IMR-90 (cell line): ENCODE measurements at regions not wholly inside any gene's neighbourhood (a gene's known extent, or its start where the extent isn't known, plus 50 kb on each side); places are given as distances from the start of the nearest gene placed in this dataset.

Experiments used
- ATAC-seq: fragments of 200-7000 bp; cut with Tn5 transposase; 2 replicates; pipeline ENCODE4 v1.9.1; 2020; ENCODE audit warnings: low read depth, mild to moderate bottlenecking, moderate library complexity
- BruUV-seq: library from RNA; stranded (reverse); fragments of 400-500 nt; replicated peaks from 2 replicates; lab custom pipeline; 2021; lab: Mats Ljungman, UMichigan
- CTCF ChIA-PET: fragments of 300-600 bp; formaldehyde crosslinking; extraction: SDS; loops from one replicate; lab custom pipeline; 2021; ENCODE audit warnings: antibody characterized with exemption; lab: Yijun Ruan, JAX
- POLR2A ChIA-PET: fragments of 300-600 bp; sonication (Branson Sonifier 250); formaldehyde crosslinking; loops from one replicate; lab custom pipeline; 2022; ENCODE audit warnings: antibody characterized with exemption; ENCODE audit not compliant: unreplicated experiment; lab: Charles Lee
- DNase-seq: peaks from one replicate; pipeline ENCODE4 v3.0.0; 2013
- H2AFZ ChIP-seq: replicated peaks from 2 replicates; pipeline ENCODE3; 2013; ENCODE audit warnings: low read length, mild to moderate bottlenecking; ENCODE audit not compliant: poor library complexity
- H2AK5ac ChIP-seq: 2 replicates; pipeline ENCODE4 v1.6.1; 2013; ENCODE audit warnings: low read depth, low read length, inconsistent platforms
- H2AK9ac ChIP-seq: replicated peaks from 2 replicates; pipeline ENCODE3; 2013; ENCODE audit warnings: mild to moderate bottlenecking, low read depth, low read length, moderate library complexity; ENCODE audit not compliant: poor library complexity
- H2BK120ac ChIP-seq: 2 replicates; pipeline ENCODE4 v1.6.1; 2013; ENCODE audit warnings: low read depth, low read length, inconsistent platforms
- H2BK15ac ChIP-seq: 3 replicates; pipeline ENCODE4 v1.6.1; 2013; ENCODE audit warnings: low read depth, low read length, inconsistent platforms
- H2BK20ac ChIP-seq: 2 replicates; pipeline ENCODE4 v1.6.1; 2013; ENCODE audit warnings: low read depth, mild to moderate bottlenecking, inconsistent platforms, low read length, moderate library complexity
- H2BK5ac ChIP-seq: 2 replicates; pipeline ENCODE4 v1.6.1; 2013; ENCODE audit warnings: mild to moderate bottlenecking, low read depth, low read length, inconsistent platforms; ENCODE audit not compliant: poor library complexity, severe bottlenecking
- H3K14ac ChIP-seq: replicated peaks from 2 replicates; pipeline ENCODE4 v1.6.1; 2013; ENCODE audit warnings: low read depth, low read length, inconsistent platforms
- H3K18ac ChIP-seq: 2 replicates; pipeline ENCODE4 v1.6.1; 2013; ENCODE audit warnings: low read depth, low read length, control low read depth
- H3K23ac ChIP-seq: 2 replicates; pipeline ENCODE4 v1.6.1; 2013; ENCODE audit warnings: low read depth, low read length, inconsistent platforms
- H3K27ac ChIP-seq: 2 replicates; pipeline ENCODE4 v1.5.1; 2013; ENCODE audit warnings: mild to moderate bottlenecking, control low read depth, low read length; ENCODE audit not compliant: insufficient read depth
- H3K27me3 ChIP-seq: 2 replicates; pipeline ENCODE4 v1.6.1; 2013; ENCODE audit warnings: low read length; ENCODE audit not compliant: control insufficient read depth, insufficient read depth
- H3K36me3 ChIP-seq: 2 replicates; pipeline ENCODE4 v1.6.1; 2013; ENCODE audit warnings: low read length, mixed read lengths; ENCODE audit not compliant: control insufficient read depth, insufficient read depth
- H3K4ac ChIP-seq: 2 replicates; pipeline ENCODE4 v1.6.1; 2013; ENCODE audit warnings: low read depth, low read length, inconsistent platforms
- H3K4me1 ChIP-seq: 2 replicates; pipeline ENCODE4 v1.6.1; 2013; ENCODE audit warnings: low read length, mixed read lengths; ENCODE audit not compliant: control insufficient read depth, insufficient read depth
- H3K4me2 ChIP-seq: 2 replicates; pipeline ENCODE4 v1.6.1; 2013; ENCODE audit warnings: low read depth, mild to moderate bottlenecking, control low read depth, low read length, moderate library complexity
- H3K4me3 ChIP-seq: 2 replicates; pipeline ENCODE4 v1.5.1; 2013; ENCODE audit warnings: low read depth, mild to moderate bottlenecking, control low read depth, low read length, moderate library complexity; ENCODE audit not compliant: insufficient read depth
- H3K56ac ChIP-seq: 2 replicates; pipeline ENCODE4 v1.6.1; 2013; ENCODE audit warnings: low read length, inconsistent platforms; ENCODE audit not compliant: insufficient read depth; ENCODE audit errors: extremely low read depth
- H3K79me1 ChIP-seq, 2 experiments: 2 replicates each; pipeline ENCODE4 v1.6.1; 2013; ENCODE audit warnings: low read length in 2 of 2, inconsistent platforms in 1 of 2, low read depth in 1 of 2
- H3K9ac ChIP-seq: 2 replicates; pipeline ENCODE4 v1.6.1; 2013; ENCODE audit warnings: low read depth, low read length, control low read depth
- H3K9me1 ChIP-seq: 2 replicates; pipeline ENCODE4 v1.6.1; 2013; ENCODE audit warnings: low read length, inconsistent platforms; ENCODE audit not compliant: insufficient read depth
- H3K9me3 ChIP-seq: 2 replicates; pipeline ENCODE4 v1.6.1; 2013; ENCODE audit warnings: low read length; ENCODE audit not compliant: control insufficient read depth, insufficient read depth
- H4K20me1 ChIP-seq: 2 replicates; pipeline ENCODE4 v1.6.1; 2013; ENCODE audit warnings: low read length, inconsistent platforms; ENCODE audit not compliant: insufficient read depth
- H4K5ac ChIP-seq: 2 replicates; pipeline ENCODE4 v1.6.1; 2013; ENCODE audit warnings: mild to moderate bottlenecking, low read depth, low read length, control low read depth
- H4K8ac ChIP-seq, 2 experiments: 2 replicates each; pipeline ENCODE4 v1.6.1; 2013; ENCODE audit warnings: low read depth in 2 of 2, low read length in 2 of 2, control low read depth in 1 of 2, inconsistent platforms in 1 of 2
- H4K91ac ChIP-seq: 2 replicates; pipeline ENCODE4 v1.6.1; 2013; ENCODE audit warnings: low read depth, low read length, inconsistent platforms; ENCODE audit not compliant: insufficient read depth
- BHLHE40 ChIP-seq: fragments of 150-350 bp; IDR thresholded peaks from 2 replicates; pipeline ENCODE4 v1.6.1; 2016; ENCODE audit warnings: mild to moderate bottlenecking, low read depth, low read length
- CEBPB ChIP-seq: IDR thresholded peaks from 2 replicates; pipeline ENCODE4 v1.6.1; 2012; ENCODE audit warnings: low read depth, low read length, improper control_type of control experiment
- MAFK ChIP-seq: IDR thresholded peaks from 2 replicates; pipeline ENCODE4 v1.6.1; 2012; ENCODE audit warnings: low read depth, low read length, improper control_type of control experiment
- NFE2L2 ChIP-seq: fragments of 150-350 bp; IDR thresholded peaks from 2 replicates; pipeline ENCODE4 v1.6.1; 2016; ENCODE audit warnings: low read depth, mild to moderate bottlenecking, low read length
- SMC3 ChIP-seq: fragments of 150-350 bp; IDR thresholded peaks from 2 replicates; pipeline ENCODE4 v1.6.1; 2016; ENCODE audit warnings: low read depth, mild to moderate bottlenecking, antibody characterized with exemption, low read length, moderate library complexity
- WGBS, 2 experiments: methylation state at CpG; one replicate each; pipeline versions ENCODE4 v1.1.5 to v1.1.7; 2013; ENCODE audit warnings: missing lambda C conversion rate in 2 of 2; ENCODE audit not compliant: insufficient read length in 1 of 2; ENCODE audit errors: extremely low coverage in 2 of 2; 5-methylcytosine and 5-hydroxymethylcytosine counted together
- dilution Hi-C: fragments of 300-500 bp; cut with HindIII; formaldehyde crosslinking; loops from one replicate; pipeline ENCODE4 v1.14.3; 2018; ENCODE audit warnings: low sequenced_read_pairs; ENCODE audit not compliant: unreplicated experiment
- in situ Hi-C: fragments of 300-500 bp; cut with MboI; formaldehyde crosslinking; loops from 3 replicates; pipeline ENCODE4 v1.14.3; 2019; ENCODE audit warnings: low sequenced_read_pairs, inconsistent platforms, mixed read lengths
- intact Hi-C: fragments of 100-400 bp; cut with micrococcal nuclease; formaldehyde crosslinking; loops from 2 replicates; pipeline ENCODE4 v1.10.0; 2022
- TF ChIP-seq, protein P1 (sequence below): fragments of 150-350 bp; IDR thresholded peaks from 2 replicates; pipeline ENCODE4 v1.6.1; 2017; ENCODE audit warnings: mild to moderate bottlenecking, antibody characterized with exemption, low read length, low read depth

DNA sequence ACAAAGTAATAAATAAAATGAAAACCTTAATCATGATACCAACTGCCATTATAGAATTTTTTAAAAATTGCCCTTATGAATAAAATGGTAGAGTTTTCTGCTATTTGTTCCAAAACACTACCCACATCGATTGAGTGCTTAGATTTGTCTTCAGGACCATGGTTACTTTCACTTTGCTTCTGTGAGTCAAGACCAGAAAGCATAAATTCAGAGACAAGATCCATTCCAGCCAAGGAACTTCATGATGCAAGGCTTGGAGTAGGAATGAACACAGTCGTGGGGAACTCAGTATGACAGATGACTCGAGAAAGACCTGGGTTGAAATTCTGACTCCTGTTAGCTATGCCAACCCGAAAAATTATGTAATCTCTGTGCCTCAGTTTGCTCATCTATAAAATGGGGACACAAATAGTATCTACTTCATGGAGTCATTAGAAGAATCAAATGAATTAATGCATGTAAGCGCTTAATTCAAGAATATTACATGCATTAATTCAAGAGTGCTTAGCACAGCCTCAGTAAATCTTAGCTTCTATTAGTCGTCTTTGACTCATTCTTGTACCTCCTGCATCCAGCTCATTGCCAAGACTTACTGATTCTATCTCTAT lies 72.5 kb upstream of the MYLIP start:
- Histone ChIP-seq H2AK9ac (no peak overlapping the region), H3K4me1 (no peaks in the 10 kb centered on the region), H3K27ac (no peak overlapping the region), H3K9me3 (no peaks in the 10 kb centered on the region), H2AFZ (no peak overlapping the region), H3K79me1 (no peaks in the 10 kb centered on the region), H3K4me3 (no peak overlapping the region), H4K8ac (no peak overlapping the region), H3K4ac (no peak overlapping the region), H3K18ac (no peak overlapping the region), H3K9ac (no peak overlapping the region), H2BK15ac (no peak overlapping the region), H4K91ac (no peak overlapping the region), H4K5ac (no peak overlapping the region), H2BK120ac (no peak overlapping the region), H3K4me2 (no peak overlapping the region; the same call in 1 of the 2 replicates), H2BK5ac (no peak overlapping the region), H3K23ac (no peak overlapping the region), H2BK20ac (no peak overlapping the region), H3K27me3 (peaks cover 7% of the 10 kb centered on the region), H3K14ac (no peak overlapping the region), H3K9me1 (no peaks in the 10 kb centered on the region), H3K36me3 (no peaks in the 10 kb centered on the region), H4K20me1 (no peaks in the 10 kb centered on the region), H3K56ac (no peak overlapping the region), H2AK5ac (no peak overlapping the region)
- ChIA-PET POLR2A (no interaction called here), CTCF (interaction anchor here (1.4 kb wide), 1 partner anchor 113 kb away, joined by 4 read pairs; no protein-coding TSS in a partner anchor)
- BruUV-seq = no TSS peak
- dilution Hi-C loops (no loop called here), intact Hi-C loops (no loop called here), in situ Hi-C loops (no loop called here)
- no peak for TF ChIP-seq CEBPB
- TF ChIP-seq BHLHE40 = no peak
- no peak for TF ChIP-seq MAFK
- no peak for TF ChIP-seq NFE2L2
- TF ChIP-seq, protein P1, sequence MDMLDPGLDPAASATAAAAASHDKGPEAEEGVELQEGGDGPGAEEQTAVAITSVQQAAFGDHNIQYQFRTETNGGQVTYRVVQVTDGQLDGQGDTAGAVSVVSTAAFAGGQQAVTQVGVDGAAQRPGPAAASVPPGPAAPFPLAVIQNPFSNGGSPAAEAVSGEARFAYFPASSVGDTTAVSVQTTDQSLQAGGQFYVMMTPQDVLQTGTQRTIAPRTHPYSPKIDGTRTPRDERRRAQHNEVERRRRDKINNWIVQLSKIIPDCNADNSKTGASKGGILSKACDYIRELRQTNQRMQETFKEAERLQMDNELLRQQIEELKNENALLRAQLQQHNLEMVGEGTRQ = no peak
- TF ChIP-seq SMC3 = no peak
- DNase-seq = no peak
- no peak for ATAC-seq
- WGBS, 2 experiments = no CpG with 5 or more reads among the region's 6 CpGs
